Suprapubic skin (tissue), 4 donors: ENCODE measurements at regions not wholly inside any gene's neighbourhood (a gene's known extent, or its start where the extent isn't known, plus 50 kb on each side); places are given as distances from the start of the nearest gene placed in this dataset.
A peak's percentile ranks its signal among the peaks of the same experiment; 100 is the strongest.

Experiments used
- DNase-seq, 2 donors: peaks; one replicate each; pipeline ENCODE4 v3.0.0-alpha.2; 2019; ENCODE audit warnings: low spot score in 2 of 2
- H3K27ac ChIP-seq: fragments of 200-600 bp; sonication (generic); one replicate; pipeline ENCODE4 v1.5.1; 2019
- H3K27me3 ChIP-seq: fragments of 200-600 bp; sonication (generic); one replicate; pipeline ENCODE4 v1.5.1; 2019
- H3K36me3 ChIP-seq: fragments of 200-600 bp; sonication (generic); one replicate; pipeline ENCODE4 v1.5.1; 2019
- H3K4me1 ChIP-seq: fragments of 200-600 bp; sonication (generic); one replicate; pipeline ENCODE4 v1.5.1; 2019
- H3K4me3 ChIP-seq: fragments of 200-600 bp; sonication (generic); one replicate; pipeline ENCODE4 v1.5.1; 2019; ENCODE audit warnings: mild to moderate bottlenecking
- H3K9me3 ChIP-seq: fragments of 200-600 bp; sonication (generic); one replicate; pipeline ENCODE4 v1.5.1; 2019
- CTCF ChIP-seq, 2 donors: fragments of 200-600 bp in 1 of 2; fragments of 450-650 bp in 1 of 2; sonication (generic) in 1 of 2; IDR thresholded peaks; one replicate each; pipeline ENCODE4 v1.5.1; 2016 to 2019; ENCODE audit warnings: antibody characterized with exemption in 2 of 2, mild to moderate bottlenecking in 1 of 2, moderate library complexity in 1 of 2
- EP300 ChIP-seq: sonication (generic); formaldehyde crosslinking; IDR thresholded peaks from one replicate; pipeline ENCODE4 v1.6.1; 2017; ENCODE audit warnings: antibody characterized with exemption
- POLR2A ChIP-seq, 2 donors: fragments of 450-650 bp; IDR thresholded peaks; one replicate each; pipeline ENCODE4 v1.6.1; 2017; ENCODE audit warnings: antibody characterized with exemption in 2 of 2, mild to moderate bottlenecking in 2 of 2, moderate library complexity in 2 of 2
- POLR2AphosphoS5 ChIP-seq, 3 donors: sonication (generic); formaldehyde crosslinking; IDR thresholded peaks; one replicate each; pipeline ENCODE4 v1.6.1; 2017; ENCODE audit warnings: antibody characterized with exemption in 3 of 3
- WGBS: methylation state at CpG from one replicate; pipeline ENCODE4 v1.1.5; 2018; 5-methylcytosine and 5-hydroxymethylcytosine counted together

GRCh38 chr1:38578271-38578951, 281.2 kb downstream of the RRAGC start:
- Histone ChIP-seq H3K27ac (no peak overlapping the region), H3K27me3 (peaks cover 32% of the 10 kb centered on the region), H3K36me3 (no peaks in the 10 kb centered on the region), H3K9me3 (no peaks in the 10 kb centered on the region), H3K4me1 (peaks cover 7% of the 10 kb centered on the region), H3K4me3 (peak overlapping the region; percentile 37)
- TF ChIP-seq EP300 = no peak
- TF ChIP-seq CTCF (IDR thresholded peaks at IDR 0.05) = no peak
- TF ChIP-seq POLR2AphosphoS5 (IDR thresholded peaks at IDR 0.05) = no peak
- TF ChIP-seq POLR2A (IDR thresholded peaks at IDR 0.05) = no peak
- peak in 1 of 2 donors; percentile 60 for DNase-seq
- WGBS = 10% methylated on average over 49 of the region's 66 CpGs

- Histone ChIP-seq H3K4me3 (peak overlapping the region; percentile 37), H3K36me3 (no peaks in the 10 kb centered on the region), H3K9me3 (no peaks in the 10 kb centered on the region), H3K4me1 (peaks cover 7% of the 10 kb centered on the region), H3K27me3 (peaks cover 32% of the 10 kb centered on the region), H3K27ac (no peak overlapping the region)
- 41% methylated on average over 5 of the region's 5 CpGs for WGBS
- TF ChIP-seq POLR2AphosphoS5 (IDR thresholded peaks at IDR 0.05) = no peak
- TF ChIP-seq EP300 = no peak
- no peak for TF ChIP-seq CTCF (IDR thresholded peaks at IDR 0.05)
- no peak for TF ChIP-seq POLR2A (IDR thresholded peaks at IDR 0.05)
- peak in 1 of 2 donors; percentile 35 for DNase-seq
Observed at GRCh38 chr1:38577937-38578270, 281.7 kb downstream of the RRAGC start.

- DNase-seq = peak in 1 of 2 donors; percentile 40
- Histone ChIP-seq H3K9me3 (no peaks in the 10 kb centered on the region), H3K27ac (no peak overlapping the region), H3K36me3 (no peaks in the 10 kb centered on the region), H3K27me3 (peaks cover 32% of the 10 kb centered on the region), H3K4me3 (no peak overlapping the region), H3K4me1 (peaks cover 10% of the 10 kb centered on the region)
- TF ChIP-seq EP300 (no peak), POLR2A (IDR thresholded peaks at IDR 0.05) (no peak), POLR2AphosphoS5 (IDR thresholded peaks at IDR 0.05) (no peak), CTCF (IDR thresholded peaks at IDR 0.05) (no peak)
- WGBS = no CpG with 5 or more reads among the region's 4 CpGs
Observed at GRCh38 chr1:38577385-38577784, 282.2 kb downstream of the RRAGC start.

- H3K27me3 ChIP-seq = peaks cover 32% of the 10 kb centered on the region
- H3K36me3 ChIP-seq = no peaks in the 10 kb centered on the region
- H3K27ac ChIP-seq = no peak overlapping the region
- no peaks in the 10 kb centered on the region for H3K9me3 ChIP-seq
- 59% methylated on average over 2 of the region's 6 CpGs for WGBS
- TF ChIP-seq POLR2AphosphoS5 (IDR thresholded peaks at IDR 0.05) = no peak
- no peak for TF ChIP-seq CTCF (IDR thresholded peaks at IDR 0.05)
- TF ChIP-seq EP300 = no peak
- TF ChIP-seq POLR2A (IDR thresholded peaks at IDR 0.05) = no peak
- peaks cover 21% of the 10 kb centered on the region for H3K4me1 ChIP-seq
- DNase-seq = peak in 1 of 2 donors; percentile 55
- no peak overlapping the region for H3K4me3 ChIP-seq
Observed at GRCh38 chr1:38576241-38576640, 283.3 kb downstream of the RRAGC start.

- DNase-seq = peak in 1 of 2 donors; percentile 52
- no peaks in the 10 kb centered on the region for H3K9me3 ChIP-seq
- WGBS = 56% methylated on average over 4 of the region's 4 CpGs
Observed at GRCh38 chr1:38571726-38572125, 287.8 kb downstream of the RRAGC start.

More at GRCh38 chr1:38571726-38572125, 287.8 kb downstream of the RRAGC start:
- Histone ChIP-seq H3K36me3 (no peaks in the 10 kb centered on the region), H3K27me3 (peaks cover 21% of the 10 kb centered on the region), H3K4me3 (no peak overlapping the region), H3K4me1 (peaks cover 17% of the 10 kb centered on the region), H3K27ac (no peak overlapping the region)
- TF ChIP-seq EP300 = no peak
- no peak for TF ChIP-seq POLR2AphosphoS5 (IDR thresholded peaks at IDR 0.05)
- no peak for TF ChIP-seq POLR2A (IDR thresholded peaks at IDR 0.05)
- no peak for TF ChIP-seq CTCF (IDR thresholded peaks at IDR 0.05)
